Limb (tissue), 2 donors: ENCODE measurements at regions not wholly inside any gene's neighbourhood (a gene's known extent, or its start where the extent isn't known, plus 50 kb on each side); places are given as distances from the start of the nearest gene placed in this dataset.

Experiments used
- DNase-seq, 2 donors: peaks; one replicate each; pipeline ENCODE4 v3.0.0-alpha.2; 2016; ENCODE audit errors: extremely low spot score in 2 of 2

DNA sequence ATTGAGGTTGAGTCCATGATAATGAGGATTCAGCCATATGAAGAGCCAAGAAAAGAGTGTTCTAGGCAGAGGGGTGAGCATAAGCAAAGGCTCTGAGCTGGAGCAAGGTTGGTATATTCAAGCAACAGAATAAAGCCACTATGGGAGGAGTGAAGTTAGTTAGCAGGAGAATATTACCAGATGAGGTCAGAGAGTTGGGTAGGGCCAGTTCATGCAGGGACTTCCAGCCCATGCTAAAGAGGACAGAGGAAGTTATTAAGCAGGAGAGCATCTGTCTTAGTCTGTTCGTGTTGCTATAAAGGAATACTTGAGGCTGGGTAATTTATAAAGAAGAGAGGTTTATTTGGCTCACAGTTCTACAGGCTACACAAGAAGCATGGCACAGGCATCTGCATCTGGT lies 57.1 kb upstream of the ATG10 start:
- DNase-seq = no peak

DNA sequence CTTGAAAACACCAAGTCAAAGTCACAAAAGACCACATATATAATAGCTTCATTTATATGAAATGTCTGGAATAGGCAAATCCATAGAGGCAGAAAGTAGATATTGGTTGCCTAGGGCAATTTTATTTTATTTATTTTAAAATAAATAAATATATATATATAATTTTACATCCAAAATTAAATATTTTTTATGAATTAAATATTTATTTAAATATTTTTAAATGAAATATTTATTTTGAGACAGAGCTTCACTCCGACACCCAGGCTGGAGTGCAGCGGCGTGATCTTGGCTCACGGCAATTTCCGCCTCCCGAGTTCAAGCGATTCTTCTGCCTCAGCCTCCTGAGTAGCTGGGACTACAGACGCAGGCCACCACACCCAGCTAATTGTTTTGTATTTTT lies 58.9 kb upstream of the ATG10 start:
- no peak for DNase-seq

DNA sequence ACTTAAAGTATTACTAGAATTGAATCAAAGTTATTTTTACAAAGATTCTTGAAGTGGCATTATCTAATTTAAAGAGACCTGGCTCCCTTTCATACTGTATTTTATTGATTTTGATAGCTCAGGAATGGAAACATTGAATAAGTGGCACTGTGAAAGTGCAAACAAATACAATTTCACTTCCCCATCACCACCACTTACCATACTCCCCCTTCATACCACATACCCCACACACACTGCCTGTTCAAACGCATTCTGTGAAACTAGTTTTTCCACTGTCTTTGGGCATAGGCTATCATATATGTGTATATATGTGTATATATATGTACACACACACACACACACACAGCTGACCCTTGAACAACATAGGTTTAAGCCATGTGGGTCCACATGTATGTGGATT lies 62.1 kb upstream of the ATG10 start:
- no peak for DNase-seq

DNA sequence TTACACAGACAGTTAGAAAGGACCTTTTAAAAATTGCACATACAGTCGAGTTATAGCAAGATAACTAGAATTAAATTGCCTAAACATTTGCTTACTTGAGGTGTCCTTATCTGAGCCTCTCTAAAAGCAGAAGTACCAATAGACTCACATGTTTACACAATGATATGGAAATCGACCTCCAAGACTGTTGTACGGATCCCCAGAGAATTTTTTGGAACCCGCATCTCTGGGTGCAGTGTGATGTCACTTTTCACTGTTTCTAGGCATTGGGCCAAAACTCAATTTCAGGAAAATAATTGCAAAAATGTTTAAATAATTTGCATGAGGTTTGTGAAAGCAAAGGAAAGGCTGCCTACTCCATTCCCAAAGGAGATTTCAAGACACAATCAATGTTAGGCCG lies 63.1 kb upstream of the ATG10 start:
- no peak for DNase-seq

DNA sequence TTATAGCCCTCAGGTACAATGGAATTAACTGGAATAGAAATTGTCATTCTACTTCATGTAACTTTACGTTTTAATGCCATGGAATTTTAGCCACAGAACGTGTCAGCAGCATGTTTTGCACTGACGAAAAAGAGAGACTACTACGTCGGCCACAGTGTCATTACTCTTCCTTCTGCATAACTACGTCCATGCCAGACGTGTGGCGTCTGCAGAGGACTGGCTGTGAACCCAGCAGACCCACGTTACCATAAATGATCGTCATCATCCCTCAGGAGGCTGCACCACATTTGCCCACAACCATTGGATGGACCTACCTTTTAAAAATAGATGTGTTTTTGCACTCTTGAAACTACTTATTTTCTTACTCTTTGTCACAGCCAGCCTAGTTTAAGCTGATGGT lies 63.8 kb upstream of the ATG10 start:
- no peak for DNase-seq

DNA sequence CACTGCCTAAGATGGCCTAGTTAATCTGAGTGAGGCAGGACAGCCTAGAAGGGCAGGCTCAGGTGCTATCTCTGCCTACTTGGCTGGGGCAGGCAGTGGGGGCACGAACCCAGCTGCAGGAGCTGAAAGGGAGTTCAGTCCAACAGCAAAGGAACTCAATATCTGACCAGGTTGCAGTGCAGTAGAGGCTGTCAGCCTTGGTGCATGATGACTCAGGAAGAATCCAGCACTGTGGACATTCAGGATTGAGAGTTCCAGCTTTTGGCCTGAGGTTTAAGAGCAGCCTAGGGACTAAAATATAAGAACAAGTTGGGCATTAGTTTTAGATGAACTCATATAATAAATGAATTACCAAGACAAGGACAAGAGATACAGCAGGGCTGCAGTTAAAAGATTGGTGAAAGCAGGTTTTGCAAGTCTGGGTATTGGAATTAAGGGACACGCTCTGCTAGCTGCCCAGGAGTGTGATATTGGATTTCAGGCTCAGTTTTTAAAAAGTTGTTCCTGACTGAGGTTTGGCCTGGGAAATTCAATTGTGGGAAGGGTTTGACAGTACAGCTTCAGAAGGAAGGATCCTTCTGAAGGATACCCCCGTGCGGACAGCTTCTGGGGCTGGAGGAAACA lies 64.7 kb upstream of the ATG10 start:
- no peak for DNase-seq

DNA sequence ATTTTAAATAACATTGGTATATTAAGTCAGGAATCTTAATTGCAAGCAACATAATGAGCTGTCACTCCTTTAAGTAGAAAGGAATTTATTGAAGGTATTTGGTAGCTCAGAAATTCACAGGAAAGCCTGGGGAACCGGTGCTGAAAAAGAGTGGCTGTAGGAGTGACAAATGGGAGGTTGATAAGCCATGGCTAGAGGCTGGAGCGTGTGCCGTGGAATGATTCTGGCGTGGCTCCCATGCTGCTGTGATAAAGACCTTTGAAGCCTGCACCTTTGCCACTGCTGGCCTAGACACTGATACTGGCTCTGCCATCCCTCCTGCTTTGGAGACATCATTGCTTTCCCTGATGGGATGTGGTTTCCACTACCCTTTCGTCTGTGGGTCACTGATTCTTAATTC lies 65.7 kb upstream of the ATG10 start:
- DNase-seq = no peak

DNA sequence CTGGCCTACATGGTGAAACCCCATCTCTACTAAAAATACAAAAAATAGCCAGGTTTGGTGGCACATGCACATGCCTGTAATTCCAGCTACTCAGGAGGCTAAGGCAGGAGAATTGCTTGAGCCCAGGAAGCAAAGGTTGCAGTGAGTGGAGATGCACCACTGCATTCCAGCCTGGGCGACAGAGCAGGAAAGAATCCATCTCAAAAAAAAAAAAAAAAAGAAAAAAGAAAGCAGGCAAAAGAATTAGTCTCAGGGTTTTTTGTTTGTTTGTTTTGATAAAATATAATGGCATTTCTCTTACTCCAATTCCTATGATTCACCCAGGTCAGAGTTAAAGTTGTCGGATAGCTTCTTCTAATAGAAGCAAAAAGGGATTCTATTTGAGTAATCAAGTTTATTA lies 67.0 kb upstream of the ATG10 start:
- DNase-seq = no peak

DNA sequence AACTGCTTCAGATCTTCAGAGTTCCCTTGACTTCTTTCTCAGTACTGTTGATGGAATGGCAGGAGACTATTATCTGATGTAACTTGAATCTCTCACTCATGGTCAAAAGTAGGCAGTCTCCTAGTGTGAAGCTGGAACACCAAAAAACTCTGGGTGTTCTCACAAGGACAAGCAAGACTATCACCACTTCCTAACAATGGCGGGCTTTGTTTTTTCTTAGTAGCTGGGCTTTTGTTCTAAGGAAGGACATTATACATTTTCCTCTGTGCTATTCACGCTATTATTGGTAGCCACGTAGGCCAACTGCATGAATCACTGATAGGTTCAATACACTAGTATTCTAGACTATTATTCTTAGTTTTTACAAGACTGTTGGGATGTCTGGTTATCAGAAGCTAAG lies 67.7 kb upstream of the ATG10 start:
- DNase-seq = no peak

DNA sequence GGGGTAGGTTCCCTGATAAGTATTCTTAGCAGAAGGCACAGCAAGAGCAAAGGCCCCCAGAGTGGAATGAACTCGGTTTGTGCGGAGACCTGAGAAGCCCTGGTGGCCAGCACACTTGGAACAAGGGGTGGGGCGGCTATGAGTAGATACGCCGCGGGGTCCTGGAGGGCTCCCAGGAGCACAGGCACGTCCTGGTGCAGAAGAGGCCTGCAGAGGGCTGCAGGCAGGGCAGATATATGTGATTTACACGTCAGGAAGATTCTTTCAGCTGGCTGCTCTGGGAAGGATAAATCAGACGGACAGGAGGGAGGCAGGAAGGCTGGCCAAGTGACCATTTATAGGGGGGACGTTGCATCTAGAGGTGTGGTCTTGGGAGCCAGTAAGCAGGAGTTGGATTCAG lies 70.2 kb upstream of the ATG10 start:
- DNase-seq = no peak

DNA sequence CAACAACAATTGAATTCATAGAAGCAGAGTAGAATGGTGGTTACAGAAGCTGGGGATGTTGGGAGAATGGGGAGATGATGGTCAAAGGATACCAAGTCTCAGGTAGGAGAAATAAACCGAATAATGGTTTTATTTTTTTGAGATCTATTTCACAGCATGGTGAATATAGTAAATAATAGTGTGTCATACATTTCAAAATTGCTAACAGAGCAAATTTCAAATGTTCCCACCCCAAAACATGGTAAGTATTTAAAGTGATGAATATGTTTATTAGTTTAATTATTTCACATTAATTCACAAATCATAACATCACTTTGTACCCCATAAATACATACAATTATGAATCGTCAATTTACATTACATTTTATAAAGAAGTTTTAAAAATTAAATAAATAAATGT lies 72.7 kb upstream of the ATG10 start:
- no peak for DNase-seq

DNA sequence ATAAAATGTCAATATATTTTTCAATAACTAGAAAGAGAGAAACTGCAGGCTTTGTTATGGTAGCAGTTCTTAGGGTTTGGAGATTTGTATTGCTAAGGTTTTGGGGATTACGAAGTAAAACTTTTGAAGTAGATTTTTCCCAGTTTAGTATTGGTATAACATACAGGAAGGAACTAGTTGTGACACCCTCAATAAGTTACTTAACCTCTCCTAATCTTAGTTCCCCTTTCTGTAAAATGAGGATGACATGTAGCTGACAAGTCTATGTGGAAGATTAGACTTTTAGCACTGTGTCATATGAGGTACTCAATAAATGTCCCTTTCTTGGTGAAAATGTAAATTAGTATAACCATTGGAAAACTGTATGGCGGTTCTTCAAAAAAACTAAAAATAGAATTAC lies 73.4 kb upstream of the ATG10 start:
- DNase-seq = no peak

DNA sequence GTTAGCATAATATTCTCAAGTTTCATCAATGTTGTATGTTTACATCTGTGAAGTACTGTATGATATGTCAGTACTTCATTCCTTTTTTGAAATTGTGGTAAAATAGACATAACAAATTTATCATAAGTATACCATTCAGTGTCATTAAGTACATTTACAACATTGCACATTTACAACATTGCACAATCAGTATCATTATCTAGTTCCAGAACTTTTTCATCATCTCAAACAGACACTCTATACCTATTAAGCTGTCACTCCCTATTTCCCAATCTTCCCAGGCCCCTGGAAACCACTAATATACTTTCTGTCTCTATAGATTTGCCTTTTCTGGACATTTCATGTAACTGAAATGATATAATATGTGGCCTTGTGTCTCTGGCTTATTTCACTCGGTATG lies 75.1 kb upstream of the ATG10 start:
- no peak for DNase-seq

DNA sequence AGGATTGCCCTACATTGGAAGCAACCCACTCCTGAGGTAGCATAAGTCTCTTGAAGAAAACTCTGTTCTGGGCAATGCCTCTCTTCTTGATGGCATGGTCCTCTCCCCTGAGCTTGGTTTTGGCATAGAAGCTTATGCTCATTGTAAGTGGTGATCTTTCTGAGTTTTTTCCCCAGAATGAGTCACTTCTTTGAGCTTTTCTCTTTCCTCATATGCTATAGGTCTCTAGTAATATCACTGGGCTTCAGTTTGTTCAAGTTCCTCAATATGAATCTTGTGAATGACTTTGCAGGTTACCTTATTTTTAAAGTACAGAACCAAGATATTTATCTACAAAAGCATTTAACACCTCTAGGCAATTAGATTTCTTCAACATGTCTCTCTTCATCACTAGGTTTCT lies 76.5 kb upstream of the ATG10 start:
- DNase-seq = no peak

DNA sequence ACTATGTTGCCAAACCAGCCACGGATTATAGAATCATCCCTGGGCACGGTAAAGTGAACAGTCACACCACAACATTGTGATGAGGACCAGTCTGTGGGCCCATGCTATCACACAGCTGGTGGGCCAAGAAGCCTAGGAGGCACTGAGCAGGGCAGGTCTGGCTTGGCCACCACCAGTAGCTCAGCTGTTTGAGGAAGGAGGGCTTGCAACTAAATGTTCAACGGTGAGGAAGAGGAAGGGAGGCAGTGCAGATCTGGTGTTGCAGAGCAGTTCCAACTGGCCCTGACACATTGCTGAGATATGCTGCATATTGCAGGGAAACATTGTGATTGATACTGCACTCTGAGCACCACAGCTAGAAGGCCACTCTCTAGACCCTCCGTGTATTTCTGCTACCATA lies 77.9 kb upstream of the ATG10 start:
- no peak for DNase-seq

DNA sequence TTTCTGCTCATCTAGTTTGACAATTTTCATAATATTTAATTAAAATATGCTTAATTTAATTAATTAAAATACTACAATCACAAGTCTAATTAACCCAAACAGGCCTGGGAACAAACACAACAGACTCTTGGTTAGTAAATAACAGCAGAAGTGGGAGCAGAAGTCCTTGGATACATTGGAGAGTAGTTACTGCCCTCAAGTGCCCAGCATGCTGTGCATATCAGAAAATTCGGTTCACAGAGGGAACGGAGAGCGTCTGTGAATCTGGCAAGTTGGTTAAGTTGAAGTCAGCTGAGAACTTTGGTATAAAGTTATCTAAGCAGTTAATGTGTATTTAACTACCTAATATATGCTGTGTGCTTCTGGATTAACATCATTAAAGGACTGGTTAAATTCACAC lies 87.0 kb upstream of the ATG10 start:
- DNase-seq = no peak

DNA sequence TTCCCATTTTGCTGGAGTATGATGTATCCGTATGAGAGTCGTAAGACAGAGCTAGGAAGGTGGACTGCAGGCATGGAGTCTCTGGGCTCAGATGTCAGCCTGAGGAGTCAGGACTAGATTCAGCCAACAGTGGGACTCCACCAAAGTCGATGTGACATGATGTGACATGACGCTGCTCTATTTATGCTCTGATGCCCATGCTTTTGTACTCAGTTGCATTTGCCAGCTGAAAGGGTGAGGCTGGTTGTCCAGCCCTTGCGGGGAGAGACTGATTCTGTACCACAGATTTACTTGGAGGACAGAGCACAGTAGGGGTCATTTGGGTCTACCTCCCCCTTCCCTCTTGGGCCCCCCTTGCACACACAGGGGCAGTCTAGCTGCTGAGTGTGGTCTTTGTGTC lies 88.5 kb upstream of the ATG10 start:
- no peak for DNase-seq

DNA sequence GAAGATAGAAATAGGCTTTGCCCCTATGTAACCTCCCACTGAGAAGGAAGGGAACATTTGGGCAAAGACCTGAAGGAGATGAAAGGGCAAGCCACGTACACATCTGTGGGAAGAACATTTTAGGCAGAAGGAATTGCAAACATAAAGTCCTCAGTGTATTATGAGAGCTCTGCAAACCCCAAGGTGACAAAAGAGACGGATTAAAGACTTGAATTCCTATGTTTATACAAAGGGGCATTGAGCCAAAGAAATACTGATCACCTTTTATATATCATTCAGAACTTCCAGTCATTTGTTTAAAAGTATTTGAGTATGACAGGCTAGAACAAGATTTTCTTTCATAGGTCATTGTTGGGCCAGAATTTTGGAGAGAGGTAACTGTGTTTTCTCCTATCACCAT lies 90.2 kb upstream of the ATG10 start:
- DNase-seq = no peak

DNA sequence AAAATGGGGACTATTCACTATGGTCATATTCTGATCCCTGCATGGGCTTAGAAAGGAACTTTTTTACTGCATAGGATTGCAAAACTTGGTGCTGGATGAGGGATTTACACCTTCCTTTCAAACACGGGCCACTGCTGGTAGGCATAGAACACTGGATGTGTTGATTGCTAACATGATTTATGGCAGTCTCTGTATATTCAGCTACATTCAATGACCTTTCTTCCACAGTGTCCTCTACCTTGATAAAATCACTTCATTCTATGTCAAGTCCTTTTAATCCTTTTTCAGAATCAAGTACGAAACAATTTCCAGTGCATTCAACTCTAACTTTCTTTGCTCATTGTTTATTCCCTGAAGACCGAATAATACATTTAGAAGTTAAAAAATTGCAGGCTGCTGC lies 91.9 kb upstream of the ATG10 start:
- no peak for DNase-seq

DNA sequence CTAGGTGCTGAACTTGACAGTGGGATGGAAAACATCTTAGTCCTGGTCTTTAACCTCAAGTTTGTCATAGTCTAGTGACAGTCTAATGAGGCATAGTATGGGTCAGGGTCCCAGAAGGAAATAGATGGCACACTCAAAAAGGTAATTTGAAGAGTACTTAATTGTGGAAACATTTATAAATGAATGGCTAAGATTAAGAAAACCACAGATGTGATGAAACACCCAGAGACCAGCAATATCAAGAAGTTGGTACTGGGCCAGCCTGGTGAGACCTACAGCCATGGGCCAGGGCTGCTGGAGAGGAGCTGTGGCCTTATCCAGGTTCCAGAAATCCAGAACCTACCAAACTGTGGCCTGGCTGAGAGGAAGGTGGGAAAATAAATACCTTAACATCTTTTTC lies 93.5 kb upstream of the ATG10 start:
- no peak for DNase-seq

DNA sequence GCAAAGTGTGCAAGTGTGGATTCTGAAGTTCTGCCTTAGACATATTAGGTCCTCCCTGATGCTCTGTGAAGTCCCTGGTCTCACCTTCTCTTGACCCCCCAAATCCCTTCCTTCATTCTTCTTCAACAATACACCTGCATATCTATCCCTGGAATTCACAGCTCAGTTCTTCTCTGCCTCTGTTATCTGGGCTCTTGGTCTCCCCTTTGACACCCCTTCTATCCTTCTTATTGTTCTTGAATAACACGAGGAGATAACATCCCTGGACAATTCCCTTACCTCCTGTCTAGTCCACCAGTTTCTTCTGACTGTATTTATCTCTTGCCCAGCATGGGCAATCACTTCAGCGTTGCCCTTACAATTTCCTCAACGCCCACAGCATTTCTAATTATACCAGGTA lies 104.8 kb upstream of the ATG10 start:
- no peak for DNase-seq

DNA sequence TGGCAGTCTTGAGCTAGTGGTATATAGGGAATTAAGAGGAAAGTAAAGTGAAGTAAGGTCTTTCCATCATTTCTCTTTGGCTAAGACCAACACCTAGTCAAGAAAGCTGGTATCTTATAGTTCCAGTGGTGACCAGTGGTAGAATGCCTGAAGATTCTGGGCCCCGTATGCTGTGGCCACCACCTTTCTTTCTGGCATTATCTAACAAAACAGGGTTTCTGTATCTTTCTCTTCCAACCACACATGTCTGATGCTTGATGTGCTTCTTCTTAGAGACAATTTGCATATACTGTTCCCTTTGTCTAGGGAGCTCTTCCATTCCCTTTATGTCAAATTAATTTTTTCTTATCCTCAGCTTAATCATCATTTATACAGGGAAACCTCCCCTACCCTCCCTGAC lies 109.9 kb upstream of the SSBP2 start:
- no peak for DNase-seq

DNA sequence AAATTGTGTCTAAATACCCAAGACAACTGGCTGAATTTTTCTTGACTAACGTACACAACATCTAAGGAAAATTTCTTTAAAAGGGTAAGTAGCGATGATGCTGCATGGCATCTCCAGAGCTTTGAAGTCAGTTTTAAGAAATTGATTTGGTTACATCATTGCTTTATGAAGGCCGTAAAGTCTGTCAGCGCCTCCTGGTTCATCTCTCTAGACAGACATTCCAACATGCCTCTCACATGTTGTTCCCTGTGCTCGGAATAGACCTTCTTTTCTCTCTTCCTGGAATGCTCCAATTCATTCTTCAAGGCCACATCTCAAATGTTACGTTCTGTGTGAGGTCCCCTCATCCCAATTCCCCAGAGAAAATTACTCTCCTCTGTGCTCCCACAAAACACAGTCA lies 108.7 kb upstream of the SSBP2 start:
- DNase-seq = no peak
